ENCODE measurements at regions not wholly inside any gene's neighbourhood (a gene's known extent, or its start where the extent isn't known, plus 50 kb on each side); places are given as distances from the start of the nearest gene placed in this dataset.

GRCh38 chr6:168255283-168255881, 64.2 kb downstream of the DACT2 start:
- in situ Hi-C loops (cut with HindIII; ENCODE audit: low pct_unique_long_range_greater_than_20kb, low sequenced_read_pairs): no loop called here
- TF ChIP-seq JUND (IDR thresholded peaks at IDR 0.05; ENCODE audit: low read depth): no peak
- DNase-seq (ENCODE audit: low read depth in 1 of 2, low spot score in 1 of 2): no peak

GRCh38 chr6:168252267-168252666, 67.3 kb downstream of the DACT2 start:
- no peak for DNase-seq (ENCODE audit: low read depth in 1 of 2, low spot score in 1 of 2)
- in situ Hi-C loops (cut with HindIII; ENCODE audit: low pct_unique_long_range_greater_than_20kb, low sequenced_read_pairs): no loop called here

GRCh38 chr6:168250250-168250649, 69.3 kb downstream of the DACT2 start:
- in situ Hi-C loops (cut with HindIII; ENCODE audit: low pct_unique_long_range_greater_than_20kb, low sequenced_read_pairs): no loop called here
- TF ChIP-seq JUND (IDR thresholded peaks at IDR 0.05; ENCODE audit: low read depth): no peak
- DNase-seq (ENCODE audit: low read depth in 1 of 2, low spot score in 1 of 2): no peak

More at GRCh38 chr6:168252267-168252666, 67.3 kb downstream of the DACT2 start:
- no peak for TF ChIP-seq JUND (IDR thresholded peaks at IDR 0.05; ENCODE audit: low read depth)

DNA sequence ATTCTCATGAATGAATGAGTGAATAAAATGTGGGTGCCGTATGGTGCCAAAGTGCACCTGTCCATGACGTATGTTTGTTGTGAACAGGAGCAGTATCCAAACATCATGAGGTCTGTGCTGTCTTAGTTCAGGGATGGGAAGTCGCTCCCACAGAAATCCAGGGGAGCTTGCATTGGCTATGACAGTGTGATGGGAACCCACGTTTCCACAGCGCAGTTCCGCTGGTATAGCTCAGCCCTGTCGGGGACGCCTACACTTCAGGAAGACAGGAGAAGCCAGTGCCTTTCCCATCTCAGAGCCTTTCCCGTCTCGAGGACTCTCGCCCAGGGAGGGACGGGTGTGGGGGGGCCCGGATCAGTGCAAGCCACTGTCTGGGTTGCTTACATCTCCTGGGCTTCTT, 69.8 kb downstream of the DACT2 start:
- no peak for DNase-seq (ENCODE audit: low read depth in 1 of 2, low spot score in 1 of 2)
- no peak for TF ChIP-seq JUND (IDR thresholded peaks at IDR 0.05; ENCODE audit: low read depth)
- in situ Hi-C loops (cut with HindIII; ENCODE audit: low pct_unique_long_range_greater_than_20kb, low sequenced_read_pairs): no loop called here

DNA sequence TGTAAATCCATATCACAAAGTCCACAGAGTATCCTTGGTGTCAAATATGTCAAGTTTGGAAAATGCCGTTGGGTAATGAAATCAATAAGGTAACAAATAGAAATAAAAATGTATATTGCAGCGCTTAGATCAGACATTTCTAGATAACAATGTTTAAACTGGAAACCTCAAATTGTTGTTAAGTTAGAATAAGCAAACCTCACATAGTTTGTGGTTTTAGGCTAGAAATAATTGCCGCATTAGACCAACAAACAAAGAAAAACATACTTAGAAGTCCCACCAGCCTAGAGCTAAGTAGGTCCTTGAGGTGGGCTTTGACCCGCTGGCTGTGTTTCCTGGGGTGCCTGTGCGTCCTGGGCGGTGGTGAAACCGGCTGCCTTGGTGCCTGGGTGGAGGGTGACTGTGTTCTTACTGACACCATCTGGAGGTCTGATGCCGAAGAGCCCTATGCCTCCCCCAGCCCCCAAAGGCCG, 71.4 kb downstream of the DACT2 start:
- in situ Hi-C loops (cut with HindIII; ENCODE audit: low pct_unique_long_range_greater_than_20kb, low sequenced_read_pairs): no loop called here
- DNase-seq (ENCODE audit: low read depth in 1 of 2, low spot score in 1 of 2): no peak
- no peak for TF ChIP-seq JUND (IDR thresholded peaks at IDR 0.05; ENCODE audit: low read depth)

DNA sequence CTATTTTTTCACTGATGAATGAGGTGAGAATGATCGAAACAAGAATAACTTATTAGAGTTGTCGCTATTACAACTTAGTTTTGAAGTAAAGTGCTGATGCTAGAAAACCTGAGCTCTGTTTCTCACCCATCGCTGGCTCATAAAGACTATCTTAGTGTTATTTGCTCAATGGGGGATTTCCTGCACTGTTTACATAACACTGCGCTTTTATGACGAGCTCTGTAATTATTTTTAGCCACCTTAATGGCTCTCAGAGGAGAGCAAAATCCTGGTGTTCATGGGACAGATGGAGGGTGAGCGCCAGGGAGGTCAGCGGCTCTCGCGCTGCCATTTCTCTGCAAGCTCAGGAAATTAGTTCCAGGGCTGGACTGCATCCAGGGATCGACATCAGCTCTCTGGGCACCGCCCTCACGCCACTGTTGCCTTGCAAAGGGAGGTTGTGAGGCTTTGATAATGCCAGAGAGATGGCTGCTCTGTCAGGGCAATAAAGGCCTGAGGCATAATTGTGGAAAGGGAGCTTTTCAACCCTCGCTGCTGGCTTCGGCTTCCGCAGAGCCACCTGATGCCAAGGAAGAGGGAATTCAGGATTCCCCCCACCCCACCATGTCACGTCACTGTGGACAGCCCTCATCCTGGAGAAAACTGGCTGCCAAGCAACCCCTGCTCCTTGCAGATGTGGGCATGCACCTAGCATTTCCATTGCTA, 72.0 kb downstream of the DACT2 start:
- no peak for TF ChIP-seq JUND (IDR thresholded peaks at IDR 0.05; ENCODE audit: low read depth)
- in situ Hi-C loops (cut with HindIII; ENCODE audit: low pct_unique_long_range_greater_than_20kb, low sequenced_read_pairs): no loop called here
- no peak for DNase-seq (ENCODE audit: low read depth in 1 of 2, low spot score in 1 of 2)

GRCh38 chr6:168244961-168245551, 74.5 kb downstream of the DACT2 start:
- in situ Hi-C loops (cut with HindIII; ENCODE audit: low pct_unique_long_range_greater_than_20kb, low sequenced_read_pairs): no loop called here
- no peak for DNase-seq (ENCODE audit: low read depth in 1 of 2, low spot score in 1 of 2)
- TF ChIP-seq JUND (IDR thresholded peaks at IDR 0.05; ENCODE audit: low read depth): no peak

DNA sequence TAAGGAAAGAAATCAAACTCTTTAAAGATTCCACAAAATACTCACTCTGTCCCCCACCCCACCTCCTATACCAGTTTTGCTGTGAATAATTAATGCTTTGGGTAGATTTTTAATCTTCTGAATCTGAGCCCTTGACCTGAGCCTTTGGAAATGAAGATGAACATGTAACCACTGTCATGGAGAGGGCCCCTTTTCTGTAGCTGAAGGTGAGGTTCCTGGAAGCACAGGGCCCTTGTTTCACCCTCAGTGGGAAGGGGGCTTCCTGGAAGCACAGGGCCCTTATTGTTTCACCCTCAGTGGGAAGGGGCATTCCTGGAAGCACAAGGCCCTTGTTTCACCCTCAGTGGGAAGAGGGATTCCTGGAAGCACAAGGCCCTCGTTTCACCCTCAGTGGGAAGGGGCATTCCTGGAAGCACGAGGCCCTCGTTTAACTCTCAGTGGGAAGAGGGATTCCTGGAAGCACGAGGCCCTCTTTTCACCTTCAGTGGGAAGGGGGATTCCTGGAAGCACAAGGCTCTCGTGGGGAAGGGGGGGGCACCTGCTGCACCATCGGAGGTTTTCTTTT, 75.7 kb downstream of the DACT2 start:
- no peak for TF ChIP-seq JUND (IDR thresholded peaks at IDR 0.05; ENCODE audit: low read depth)
- in situ Hi-C loops (cut with HindIII; ENCODE audit: low pct_unique_long_range_greater_than_20kb, low sequenced_read_pairs): no loop called here
- no peak for DNase-seq (ENCODE audit: low read depth in 1 of 2, low spot score in 1 of 2)

DNA sequence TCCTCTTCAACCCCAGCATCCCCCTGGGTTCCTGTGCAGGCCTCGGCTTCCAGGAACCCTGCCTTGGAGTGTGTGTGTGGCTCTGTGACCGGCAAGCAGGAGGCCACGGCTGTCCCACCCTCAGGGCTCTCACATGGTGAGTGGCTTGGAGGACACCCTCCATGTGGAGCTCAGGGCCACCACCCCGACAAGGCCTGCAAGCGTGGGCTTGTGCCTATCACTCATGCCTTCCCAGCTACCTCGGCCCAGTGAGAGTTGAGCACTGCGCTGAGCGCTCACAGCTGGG, 76.7 kb downstream of the DACT2 start:
- DNase-seq (ENCODE audit: low read depth in 1 of 2, low spot score in 1 of 2): no peak
- TF ChIP-seq JUND (IDR thresholded peaks at IDR 0.05; ENCODE audit: low read depth): no peak
- in situ Hi-C loops (cut with HindIII; ENCODE audit: low pct_unique_long_range_greater_than_20kb, low sequenced_read_pairs): no loop called here

DNA sequence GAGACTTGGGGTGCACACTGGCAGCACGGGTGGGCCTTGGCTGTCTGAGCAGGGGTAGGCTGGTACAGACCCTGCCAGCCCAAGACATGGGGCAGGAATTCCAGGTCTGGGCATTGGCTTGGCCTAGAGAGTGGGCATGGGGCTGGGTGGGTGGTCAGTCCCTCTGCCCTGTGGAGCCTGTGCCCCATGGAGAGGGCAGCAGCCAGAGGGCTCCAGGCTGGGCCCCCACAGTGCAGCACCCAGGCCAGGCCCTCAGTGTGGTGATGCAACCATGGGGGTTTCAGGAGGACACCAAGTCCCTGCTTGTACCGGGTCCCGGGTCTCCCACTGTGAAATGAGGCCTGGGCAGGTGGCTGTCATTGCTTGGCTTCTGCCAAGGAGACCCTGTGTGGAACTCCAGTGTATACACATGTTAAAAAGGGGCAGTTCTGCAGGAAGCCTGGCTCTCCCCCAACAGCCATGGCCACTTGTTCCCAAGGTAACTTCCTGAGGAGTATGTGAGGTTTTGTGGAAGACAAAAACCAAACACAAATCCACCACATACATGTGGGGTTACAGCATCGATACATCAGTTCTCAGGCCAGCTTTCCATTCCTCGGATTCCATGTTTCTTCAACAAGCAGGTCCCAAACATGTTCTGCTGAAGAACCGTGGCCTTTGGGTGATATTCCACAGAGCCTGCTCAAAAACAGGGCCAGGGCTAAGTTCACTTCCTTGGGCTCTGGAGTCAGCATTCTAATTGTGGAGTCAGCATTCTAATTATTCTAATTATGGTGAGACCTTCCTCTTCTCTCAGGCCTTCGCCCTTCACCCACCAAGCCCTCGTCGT, 77.3 kb downstream of the DACT2 start:
- in situ Hi-C loops (cut with HindIII; ENCODE audit: low pct_unique_long_range_greater_than_20kb, low sequenced_read_pairs): no loop called here
- no peak for TF ChIP-seq JUND (IDR thresholded peaks at IDR 0.05; ENCODE audit: low read depth)
- DNase-seq (ENCODE audit: low read depth in 1 of 2, low spot score in 1 of 2): no peak

DNA sequence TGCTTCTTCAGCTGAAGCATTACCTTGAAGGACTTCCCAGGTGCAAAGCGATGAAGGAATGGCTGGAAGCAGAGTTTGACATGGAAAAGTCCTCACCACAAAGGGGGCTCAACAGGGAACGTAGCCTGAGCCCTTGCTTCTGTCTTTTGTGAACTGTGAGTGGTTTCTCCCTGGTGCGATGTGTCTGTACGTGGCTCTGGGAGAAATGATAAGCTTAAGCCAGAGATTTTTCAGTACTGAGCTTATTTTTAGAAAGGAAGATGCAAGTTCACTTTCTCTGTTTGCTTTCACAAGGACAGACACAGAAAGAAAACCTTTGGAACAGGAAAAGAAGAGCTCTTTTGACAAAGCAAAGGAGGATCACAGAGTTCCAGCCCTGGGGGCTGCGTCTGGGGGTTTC, 79.4 kb downstream of the DACT2 start:
- in situ Hi-C loops (cut with HindIII; ENCODE audit: low pct_unique_long_range_greater_than_20kb, low sequenced_read_pairs): no loop called here
- no peak for TF ChIP-seq JUND (IDR thresholded peaks at IDR 0.05; ENCODE audit: low read depth)
- no peak for DNase-seq (ENCODE audit: low read depth in 1 of 2, low spot score in 1 of 2)

- TF ChIP-seq JUND (IDR thresholded peaks at IDR 0.05; ENCODE audit: low read depth): no peak
- in situ Hi-C loops (cut with HindIII; ENCODE audit: low pct_unique_long_range_greater_than_20kb, low sequenced_read_pairs): no loop called here
- no peak for DNase-seq (ENCODE audit: low read depth in 1 of 2, low spot score in 1 of 2)
These were observed 80.4 kb downstream of the DACT2 start for GRCh38 chr6:168239044-168239773.
